Ascending aorta (tissue), 2 donors: ENCODE measurements at regions not wholly inside any gene's neighbourhood (a gene's known extent, or its start where the extent isn't known, plus 50 kb on each side); places are given as distances from the start of the nearest gene placed in this dataset.

Experiments
- DNase-seq, 2 donors: peaks; one replicate each; pipeline ENCODE4 v3.0.0-alpha.2; 2019; ENCODE audit warnings: low spot score in 2 of 2
- H3K27ac ChIP-seq, 2 donors: fragments of 200-600 bp; sonication (generic); one replicate each; pipeline ENCODE4 v1.5.1; 2016 to 2017; ENCODE audit warnings: mild to moderate bottlenecking in 1 of 2
- H3K27me3 ChIP-seq: fragments of 200-600 bp; sonication (generic); one replicate; pipeline ENCODE4 v1.5.1; 2017
- H3K36me3 ChIP-seq, 2 donors: fragments of 200-600 bp; sonication (generic); one replicate each; pipeline ENCODE4 v1.5.1; 2016
- H3K4me1 ChIP-seq, 2 donors: fragments of 200-600 bp; sonication (generic); one replicate each; pipeline ENCODE4 v1.5.1; 2016 to 2017; ENCODE audit warnings: mild to moderate bottlenecking in 1 of 2
- H3K4me3 ChIP-seq, 2 donors: fragments of 200-600 bp; sonication (generic); one replicate each; pipeline ENCODE4 v1.5.1; 2016 to 2017; ENCODE audit warnings: mild to moderate bottlenecking in 1 of 2
- H3K9me3 ChIP-seq, 2 donors: fragments of 200-600 bp; sonication (generic); one replicate each; pipeline ENCODE4 v1.5.1; 2016
- intact Hi-C: fragments of 100-400 bp; cut with DNase I; formaldehyde crosslinking; loops from one replicate; pipeline ENCODE4 v1.15.1; 2023
- TF ChIP-seq, protein P1 (sequence below), 3 experiments: fragments of 200-600 bp in 2 of 3; fragments of 450-650 bp in 1 of 3; sonication (generic) in 2 of 3; IDR thresholded peaks; one replicate each; pipeline ENCODE4 v1.5.1; 2016 to 2019; ENCODE audit warnings: antibody characterized with exemption in 3 of 3, mild to moderate bottlenecking in 1 of 3, moderate library complexity in 1 of 3

DNA sequence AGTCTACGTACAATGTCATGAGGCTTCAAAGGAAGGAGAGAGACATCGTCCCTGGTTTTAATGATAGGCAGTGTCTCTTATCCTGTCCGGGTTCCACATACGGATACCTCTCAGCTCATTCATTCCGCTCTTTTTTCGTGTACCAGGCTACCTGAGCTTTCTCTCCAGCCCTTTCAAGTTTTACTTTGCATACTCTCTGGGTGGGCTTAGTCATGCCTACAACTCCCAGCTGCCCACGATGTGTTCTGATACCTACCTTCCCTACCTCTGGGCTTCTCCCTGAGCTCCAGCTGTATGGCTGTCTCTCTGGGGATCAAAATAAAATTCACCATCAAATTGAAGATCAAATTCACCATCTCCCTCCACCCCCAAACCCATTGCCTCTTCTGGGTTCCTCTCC lies 354.0 kb upstream of the EEF2KMT start:
- Histone ChIP-seq H3K27me3 (no peaks in the 10 kb centered on the region), H3K27ac (no peak overlapping the region), H3K4me3 (no peak overlapping the region), H3K36me3 (no peaks in the 10 kb centered on the region), H3K4me1 (no peaks in the 10 kb centered on the region), H3K9me3 (no peaks in the 10 kb centered on the region)
- DNase-seq: no peak
- TF ChIP-seq, protein P1, sequence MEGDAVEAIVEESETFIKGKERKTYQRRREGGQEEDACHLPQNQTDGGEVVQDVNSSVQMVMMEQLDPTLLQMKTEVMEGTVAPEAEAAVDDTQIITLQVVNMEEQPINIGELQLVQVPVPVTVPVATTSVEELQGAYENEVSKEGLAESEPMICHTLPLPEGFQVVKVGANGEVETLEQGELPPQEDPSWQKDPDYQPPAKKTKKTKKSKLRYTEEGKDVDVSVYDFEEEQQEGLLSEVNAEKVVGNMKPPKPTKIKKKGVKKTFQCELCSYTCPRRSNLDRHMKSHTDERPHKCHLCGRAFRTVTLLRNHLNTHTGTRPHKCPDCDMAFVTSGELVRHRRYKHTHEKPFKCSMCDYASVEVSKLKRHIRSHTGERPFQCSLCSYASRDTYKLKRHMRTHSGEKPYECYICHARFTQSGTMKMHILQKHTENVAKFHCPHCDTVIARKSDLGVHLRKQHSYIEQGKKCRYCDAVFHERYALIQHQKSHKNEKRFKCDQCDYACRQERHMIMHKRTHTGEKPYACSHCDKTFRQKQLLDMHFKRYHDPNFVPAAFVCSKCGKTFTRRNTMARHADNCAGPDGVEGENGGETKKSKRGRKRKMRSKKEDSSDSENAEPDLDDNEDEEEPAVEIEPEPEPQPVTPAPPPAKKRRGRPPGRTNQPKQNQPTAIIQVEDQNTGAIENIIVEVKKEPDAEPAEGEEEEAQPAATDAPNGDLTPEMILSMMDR (IDR thresholded peaks at IDR 0.05): no peak
- intact Hi-C loops: no loop called here

DNA sequence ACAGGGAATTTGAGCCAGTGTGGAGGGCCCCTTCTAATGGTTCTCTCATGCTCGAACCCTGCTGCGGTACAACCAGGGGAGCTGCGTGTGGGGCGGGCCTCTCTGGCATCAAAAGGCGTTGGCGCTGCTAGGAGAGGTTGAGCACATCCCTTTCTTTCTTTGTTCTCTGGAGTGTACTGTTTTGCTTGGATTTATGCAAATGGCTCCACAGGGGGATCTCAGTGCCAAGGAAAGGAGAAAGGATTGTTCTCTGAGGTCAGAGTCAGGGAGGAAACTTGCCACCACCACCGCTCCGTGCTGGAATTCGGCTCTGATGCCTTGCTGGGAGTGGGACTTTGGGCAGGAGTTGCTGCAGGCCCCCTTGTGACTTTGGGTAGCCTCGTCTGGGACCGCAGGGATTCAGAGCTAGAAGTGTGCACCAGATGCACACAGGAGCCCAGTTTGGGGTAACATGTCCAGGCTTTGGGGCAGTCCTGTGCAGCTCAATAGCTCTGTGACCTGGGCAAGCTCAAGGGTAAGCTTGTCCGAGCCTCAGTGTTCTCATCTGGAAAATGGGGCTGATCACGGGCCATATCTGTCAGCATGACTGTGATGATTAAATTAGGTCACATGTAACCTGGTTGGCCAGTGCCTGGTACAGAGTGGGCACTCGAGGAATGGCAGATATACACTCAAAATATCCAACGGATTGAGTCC lies 353.0 kb upstream of the EEF2KMT start:
- DNase-seq: no peak
- no peak overlapping the region for H3K4me3 ChIP-seq
- H3K9me3 ChIP-seq: no peaks in the 10 kb centered on the region
- no peaks in the 10 kb centered on the region for H3K4me1 ChIP-seq
- no peaks in the 10 kb centered on the region for H3K27me3 ChIP-seq
- no peaks in the 10 kb centered on the region for H3K36me3 ChIP-seq
- intact Hi-C loops: no loop called here
- TF ChIP-seq, protein P1 (IDR thresholded peaks at IDR 0.05): no peak
- H3K27ac ChIP-seq: no peak overlapping the region

DNA sequence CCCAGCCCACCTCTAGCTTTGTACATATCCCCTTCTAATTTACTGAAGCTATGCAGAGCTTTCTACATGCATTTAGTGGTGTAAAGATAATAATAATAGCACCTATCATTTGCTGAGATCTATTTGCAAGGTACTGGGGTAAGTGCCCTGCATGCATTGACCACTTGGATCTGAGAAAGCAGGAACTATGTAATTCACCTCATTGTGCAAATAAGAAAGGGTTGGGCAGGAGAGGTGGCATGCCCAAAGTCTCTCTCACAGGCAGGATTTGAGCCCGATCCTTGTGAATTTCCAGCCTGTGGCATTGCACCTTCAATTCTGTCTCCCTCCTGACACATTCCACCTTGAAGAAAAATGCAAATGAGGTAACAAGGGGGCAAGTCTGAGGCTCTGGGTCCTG lies 352.3 kb upstream of the EEF2KMT start:
- intact Hi-C loops: no loop called here
- H3K9me3 ChIP-seq: no peaks in the 10 kb centered on the region
- TF ChIP-seq, protein P1 (IDR thresholded peaks at IDR 0.05): no peak
- H3K4me1 ChIP-seq: no peaks in the 10 kb centered on the region
- H3K4me3 ChIP-seq: no peak overlapping the region
- H3K27ac ChIP-seq: no peak overlapping the region
- DNase-seq: no peak
- no peaks in the 10 kb centered on the region for H3K36me3 ChIP-seq
- H3K27me3 ChIP-seq: no peaks in the 10 kb centered on the region

DNA sequence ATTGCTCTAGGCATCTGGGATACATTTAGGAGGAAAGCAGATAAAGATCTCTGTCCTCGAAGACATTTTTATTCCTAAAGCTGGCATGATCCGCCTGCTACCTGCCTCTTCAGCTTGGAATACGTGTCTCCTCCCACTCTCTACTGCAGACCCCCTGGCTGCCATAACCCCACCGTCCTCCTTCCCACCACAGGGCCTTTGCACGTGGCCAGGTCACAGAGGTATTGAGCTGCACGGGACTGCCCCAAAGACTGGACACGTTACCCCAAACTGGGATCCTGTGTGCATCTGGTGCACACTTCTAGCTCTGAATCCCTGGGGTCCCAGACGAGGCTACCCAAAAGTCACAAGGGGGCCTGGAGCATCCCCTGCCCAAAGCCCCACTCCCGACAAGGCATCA lies 351.2 kb upstream of the EEF2KMT start:
- H3K4me3 ChIP-seq: no peak overlapping the region
- TF ChIP-seq, protein P1 (IDR thresholded peaks at IDR 0.05): no peak
- H3K4me1 ChIP-seq: no peaks in the 10 kb centered on the region
- intact Hi-C loops: no loop called here
- no peaks in the 10 kb centered on the region for H3K36me3 ChIP-seq
- H3K27me3 ChIP-seq: no peaks in the 10 kb centered on the region
- no peaks in the 10 kb centered on the region for H3K9me3 ChIP-seq
- no peak overlapping the region for H3K27ac ChIP-seq
- DNase-seq: no peak

DNA sequence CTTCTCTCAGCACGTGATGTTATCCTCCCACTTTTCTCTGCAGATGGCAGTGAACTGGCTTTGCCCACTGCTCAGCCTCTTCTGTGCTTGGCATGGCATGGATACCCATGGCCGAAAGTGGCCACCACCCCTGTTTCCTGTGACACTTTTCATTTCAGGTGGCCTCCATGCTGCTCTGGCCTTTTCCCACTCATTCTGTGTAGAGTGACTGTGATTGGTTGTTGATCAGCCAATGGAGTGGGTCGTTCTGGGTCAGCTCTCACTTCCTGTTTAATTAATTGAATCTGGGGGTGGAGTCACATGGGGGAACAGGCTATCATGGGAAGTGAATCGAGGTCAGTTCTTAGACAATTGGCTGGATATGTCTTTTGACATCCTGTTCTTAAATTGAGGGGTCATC lies 350.1 kb upstream of the EEF2KMT start:
- no peak overlapping the region for H3K27ac ChIP-seq
- H3K9me3 ChIP-seq: no peaks in the 10 kb centered on the region
- no peaks in the 10 kb centered on the region for H3K27me3 ChIP-seq
- H3K4me1 ChIP-seq: no peaks in the 10 kb centered on the region
- H3K4me3 ChIP-seq: no peak overlapping the region
- TF ChIP-seq, protein P1 (IDR thresholded peaks at IDR 0.05): no peak
- intact Hi-C loops: no loop called here
- no peak for DNase-seq
- H3K36me3 ChIP-seq: no peaks in the 10 kb centered on the region
